Epithelial cell of proximal tubule (primary cell): ENCODE measurements at regions not wholly inside any gene's neighbourhood (a gene's known extent, or its start where the extent isn't known, plus 50 kb on each side); places are given as distances from the start of the nearest gene placed in this dataset.

Experiments
- DNase-seq: peaks from one replicate; pipeline ENCODE4 v3.0.0-alpha.2; 2011; ENCODE audit warnings: low read depth
- H3K4me3 ChIP-seq: 2 replicates; pipeline ENCODE4 v1.5.1; 2011; ENCODE audit warnings: low read depth, mild to moderate bottlenecking, low read length
- CTCF ChIP-seq: conservative IDR thresholded peaks from 2 replicates; pipeline ENCODE4 v1.5.1; 2012; ENCODE audit warnings: low read depth, mild to moderate bottlenecking, low read length

GRCh38 chr11:71102251-71102995 lies 150.0 kb downstream of the SHANK2 start:
- TF ChIP-seq CTCF = no peak
- DNase-seq = no peak
- H3K4me3 ChIP-seq = no peak overlapping the region

GRCh38 chr11:71101606-71102005 lies 150.8 kb downstream of the SHANK2 start:
- H3K4me3 ChIP-seq = no peak overlapping the region
- TF ChIP-seq CTCF = no peak
- DNase-seq = no peak

- TF ChIP-seq CTCF = no peak
- no peak overlapping the region for H3K4me3 ChIP-seq
- no peak for DNase-seq
These were observed 151.3 kb downstream of the SHANK2 start for GRCh38 chr11:71101046-71101445.

- TF ChIP-seq CTCF = no peak
- DNase-seq = no peak
- no peak overlapping the region for H3K4me3 ChIP-seq
These were observed 153.6 kb downstream of the SHANK2 start for GRCh38 chr11:71098776-71099175.

DNA sequence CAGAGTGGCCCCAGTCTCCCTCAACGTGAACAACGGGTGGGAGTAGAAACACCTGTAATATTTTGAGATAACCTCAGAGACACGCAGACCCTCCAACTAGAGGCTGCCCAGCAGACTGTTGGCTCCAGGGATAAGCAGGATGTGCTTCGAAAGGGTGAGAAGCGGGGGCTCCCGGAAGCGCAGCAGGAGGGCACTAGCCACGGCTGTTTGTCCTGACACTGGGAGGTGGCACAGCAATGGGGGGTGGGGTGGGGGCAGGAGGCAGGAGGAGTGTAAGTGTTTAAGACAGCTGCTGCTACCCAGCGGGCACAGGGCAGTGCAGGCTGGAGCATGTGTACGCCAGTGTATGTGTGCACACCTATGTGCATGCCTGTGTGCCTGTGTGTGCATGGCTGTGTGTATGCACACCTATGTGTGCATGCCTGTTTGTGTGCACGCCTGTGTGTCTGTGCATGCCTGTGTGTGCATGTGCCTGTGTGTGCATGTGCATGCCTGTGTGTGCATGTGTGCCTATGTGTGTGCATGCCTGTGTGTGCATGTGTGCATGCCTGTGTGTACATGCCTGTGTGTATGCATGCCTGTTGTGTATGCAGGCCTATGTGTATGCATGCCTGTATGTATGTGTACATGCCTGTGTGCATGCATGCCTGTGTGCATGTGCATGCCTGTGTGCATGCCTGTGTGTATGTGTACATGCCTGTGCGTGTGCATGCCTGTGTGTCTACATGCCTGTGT lies 154.7 kb downstream of the SHANK2 start:
- DNase-seq = no peak
- H3K4me3 ChIP-seq = no peak overlapping the region
- no peak for TF ChIP-seq CTCF

DNA sequence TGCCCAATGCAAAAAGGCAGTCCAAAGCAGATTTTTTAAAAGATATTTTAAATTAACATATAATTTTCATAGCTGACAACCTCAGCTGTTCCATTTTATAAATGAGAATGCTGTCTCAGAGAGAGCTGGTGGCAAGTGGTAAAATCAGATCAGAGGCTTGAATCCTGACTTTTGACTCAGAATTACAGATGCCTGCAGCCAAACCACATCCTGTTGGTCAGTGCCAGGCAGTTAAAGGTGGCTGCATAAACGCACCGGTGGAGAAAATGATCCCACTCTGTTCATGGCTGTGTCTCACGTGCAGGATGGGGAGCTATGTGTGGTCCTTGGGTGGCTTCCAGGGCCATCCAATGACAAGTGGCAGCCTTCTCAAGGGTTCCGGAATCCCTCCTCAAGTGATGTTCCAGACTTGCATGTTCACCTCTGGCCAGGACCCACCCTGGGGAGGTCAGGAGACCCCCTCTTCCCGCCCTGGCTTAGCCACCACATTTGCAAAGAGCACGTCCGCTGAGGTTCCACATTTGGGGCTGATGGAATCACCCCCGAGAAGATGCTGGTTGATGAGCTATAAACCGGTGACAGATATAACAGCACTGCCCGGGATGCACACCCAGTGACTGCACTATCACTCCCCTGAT lies 155.5 kb downstream of the SHANK2 start:
- H3K4me3 ChIP-seq = no peak overlapping the region
- no peak for TF ChIP-seq CTCF
- no peak for DNase-seq
